H9 (cell line): ENCODE measurements at regions not wholly inside any gene's neighbourhood (a gene's known extent, or its start where the extent isn't known, plus 50 kb on each side); places are given as distances from the start of the nearest gene placed in this dataset.

Source experiments
- DNase-seq: peaks from one replicate; pipeline ENCODE4 v3.0.0-alpha.2; 2017
- H2AFZ ChIP-seq: one replicate; pipeline ENCODE4 v1.6.1; 2013; ENCODE audit warnings: mild to moderate bottlenecking, low read length, control low read depth, moderate library complexity
- H2AK5ac ChIP-seq: 2 replicates; pipeline ENCODE4 v1.6.1; 2013; ENCODE audit warnings: low read length, control low read depth, mixed read lengths; ENCODE audit not compliant: insufficient read length
- H2BK120ac ChIP-seq: one replicate; pipeline ENCODE4 v1.6.1; 2013; ENCODE audit warnings: low read depth, mild to moderate bottlenecking, low read length, control low read depth, inconsistent platforms; ENCODE audit not compliant: poor library complexity, severe bottlenecking
- H2BK12ac ChIP-seq: 2 replicates; pipeline ENCODE4 v1.6.1; 2013; ENCODE audit warnings: low read length, control low read depth, mixed read lengths, low read depth; ENCODE audit not compliant: insufficient read length
- H2BK15ac ChIP-seq: 2 replicates; pipeline ENCODE4 v1.6.1; 2013; ENCODE audit warnings: low read depth, low read length, control low read depth
- H2BK20ac ChIP-seq: one replicate; pipeline ENCODE4 v1.6.1; 2013; ENCODE audit warnings: low read depth, mild to moderate bottlenecking, low read length, control low read depth, inconsistent platforms; ENCODE audit not compliant: poor library complexity, severe bottlenecking
- H2BK5ac ChIP-seq: 2 replicates; pipeline ENCODE4 v1.6.1; 2013; ENCODE audit warnings: low read length, control low read depth, mixed read lengths; ENCODE audit not compliant: insufficient read length
- H3K14ac ChIP-seq: 2 replicates; pipeline ENCODE4 v1.6.1; 2013; ENCODE audit warnings: low read length, control low read depth; ENCODE audit not compliant: insufficient read depth
- H3K18ac ChIP-seq: 2 replicates; pipeline ENCODE4 v1.6.1; 2013; ENCODE audit warnings: low read depth, mild to moderate bottlenecking, mixed read lengths, low read length, control low read depth; ENCODE audit not compliant: insufficient read length
- H3K23ac ChIP-seq: 2 replicates; pipeline ENCODE4 v1.6.1; 2013; ENCODE audit warnings: low read length, control low read depth, mixed read lengths, low read depth; ENCODE audit not compliant: insufficient read length
- H3K23me2 ChIP-seq: 2 replicates; pipeline ENCODE4 v1.6.1; 2013; ENCODE audit warnings: low read depth, mild to moderate bottlenecking, mixed read lengths, low read length, control low read depth; ENCODE audit not compliant: insufficient read length, poor library complexity, severe bottlenecking
- H3K27ac ChIP-seq: 2 replicates; pipeline ENCODE4 v1.5.1; 2013; ENCODE audit warnings: low read length, control low read depth, mixed read lengths, low read depth; ENCODE audit not compliant: insufficient read length
- H3K27me3 ChIP-seq: 2 replicates; pipeline ENCODE4 v1.6.1; 2013; ENCODE audit warnings: low read length, control low read depth, inconsistent platforms; ENCODE audit not compliant: insufficient read depth
- H3K4ac ChIP-seq: 2 replicates; pipeline ENCODE4 v1.6.1; 2013; ENCODE audit warnings: low read depth, mild to moderate bottlenecking, control low read depth, inconsistent platforms, low read length, moderate library complexity
- H3K4me1 ChIP-seq: 2 replicates; pipeline ENCODE4 v1.6.1; 2013; ENCODE audit warnings: low read length, control low read depth, inconsistent platforms; ENCODE audit not compliant: insufficient read depth
- H3K4me2 ChIP-seq: 2 replicates; pipeline ENCODE4 v1.6.1; 2013; ENCODE audit warnings: low read length, control low read depth, mixed read lengths; ENCODE audit not compliant: insufficient read length, insufficient read depth
- H3K56ac ChIP-seq: 2 replicates; pipeline ENCODE4 v1.6.1; 2013; ENCODE audit warnings: low read depth, mild to moderate bottlenecking, mixed read lengths, low read length, control low read depth; ENCODE audit not compliant: insufficient read length
- H3K79me1 ChIP-seq: 2 replicates; pipeline ENCODE4 v1.6.1; 2013; ENCODE audit warnings: low read depth, mild to moderate bottlenecking, moderate library complexity, low read length, control low read depth, inconsistent platforms; ENCODE audit not compliant: insufficient read depth, poor library complexity, severe bottlenecking
- H3K79me2 ChIP-seq: 2 replicates; pipeline ENCODE4 v1.6.1; 2013; ENCODE audit warnings: low read length, control low read depth, inconsistent platforms; ENCODE audit not compliant: insufficient read depth
- H3K9ac ChIP-seq: 2 replicates; pipeline ENCODE4 v1.6.1; 2013; ENCODE audit warnings: low read length, control low read depth, mixed read lengths; ENCODE audit not compliant: insufficient read length; ENCODE audit errors: extremely low read depth
- H3K9me3 ChIP-seq: one replicate; pipeline ENCODE4 v1.6.1; 2013; ENCODE audit warnings: low read depth, low read length, inconsistent platforms; ENCODE audit not compliant: control insufficient read depth
- H3T11ph ChIP-seq: one replicate; pipeline ENCODE4 v1.6.1; 2013; ENCODE audit warnings: mild to moderate bottlenecking, low read length, control low read depth, inconsistent platforms
- H4K20me1 ChIP-seq: one replicate; pipeline ENCODE4 v1.6.1; 2013; ENCODE audit not compliant: control insufficient read depth, insufficient read length, insufficient read depth
- H4K5ac ChIP-seq: 2 replicates; pipeline ENCODE4 v1.6.1; 2013; ENCODE audit warnings: low read depth, mild to moderate bottlenecking, mixed read lengths, low read length, control low read depth; ENCODE audit not compliant: insufficient read length
- H4K8ac ChIP-seq: replicated peaks from 2 replicates; pipeline ENCODE4 v1.6.1; 2013; ENCODE audit warnings: low read length, control low read depth, mixed read lengths, low read depth; ENCODE audit not compliant: insufficient read length
- H4K91ac ChIP-seq: 2 replicates; pipeline ENCODE4 v1.6.1; 2013; ENCODE audit warnings: low read depth, mild to moderate bottlenecking, moderate library complexity, mixed read lengths, low read length, control low read depth; ENCODE audit not compliant: insufficient read length
- H3K27ac Mint-ChIP-seq, 3 experiments: 2 replicates in 2 of 3; 3 replicates in 1 of 3; pipeline ENCODE4 v1.8.0; 2020 to 2021; ENCODE audit warnings: mixed read lengths in 3 of 3, mild to moderate bottlenecking in 1 of 3, moderate library complexity in 1 of 3
- H3K27me3 Mint-ChIP-seq: 2 replicates; pipeline ENCODE4 v1.8.0; 2021; ENCODE audit warnings: low read depth, mild to moderate bottlenecking, moderate library complexity, mixed read lengths
- H3K36me3 Mint-ChIP-seq, 3 experiments: 2 replicates in 2 of 3; 3 replicates in 1 of 3; pipeline ENCODE4 v1.8.0; 2020 to 2021; ENCODE audit warnings: low read depth in 3 of 3, mixed read lengths in 3 of 3; ENCODE audit not compliant: insufficient read depth in 1 of 3
- H3K4me1 Mint-ChIP-seq, 2 experiments: 2 replicates each; pipeline ENCODE4 v1.8.0; 2020; ENCODE audit warnings: mixed read lengths in 2 of 2
- H3K4me3 Mint-ChIP-seq, 2 experiments: 2 replicates in 1 of 2; 3 replicates in 1 of 2; pipeline ENCODE4 v1.8.0; 2020 to 2021; ENCODE audit warnings: mild to moderate bottlenecking in 2 of 2, mixed read lengths in 2 of 2, moderate library complexity in 1 of 2
- H3K9me3 Mint-ChIP-seq, 2 experiments: 2 replicates in 1 of 2; 3 replicates in 1 of 2; pipeline ENCODE4 v1.8.0; 2020; ENCODE audit warnings: mild to moderate bottlenecking in 2 of 2, mixed read lengths in 2 of 2, moderate library complexity in 1 of 2
- WGBS: extraction: QIAGEN DNeasy Blood & Tissue Kit; methylation state at CpG from one replicate; pipeline ENCODE4 v1.1.7; 2013; ENCODE audit warnings: missing lambda C conversion rate, low lambda C conversion rate, mixed read lengths; ENCODE audit not compliant: insufficient read length; ENCODE audit errors: extremely low coverage; 5-methylcytosine and 5-hydroxymethylcytosine counted together
- TF ChIP-seq, protein P1 (sequence below): fragments of 200-600 bp; sonication (generic); conservative IDR thresholded peaks from 3 replicates; pipeline ENCODE4 v1.8.0; 2021; ENCODE audit warnings: antibody characterized with exemption, mild to moderate bottlenecking

DNA sequence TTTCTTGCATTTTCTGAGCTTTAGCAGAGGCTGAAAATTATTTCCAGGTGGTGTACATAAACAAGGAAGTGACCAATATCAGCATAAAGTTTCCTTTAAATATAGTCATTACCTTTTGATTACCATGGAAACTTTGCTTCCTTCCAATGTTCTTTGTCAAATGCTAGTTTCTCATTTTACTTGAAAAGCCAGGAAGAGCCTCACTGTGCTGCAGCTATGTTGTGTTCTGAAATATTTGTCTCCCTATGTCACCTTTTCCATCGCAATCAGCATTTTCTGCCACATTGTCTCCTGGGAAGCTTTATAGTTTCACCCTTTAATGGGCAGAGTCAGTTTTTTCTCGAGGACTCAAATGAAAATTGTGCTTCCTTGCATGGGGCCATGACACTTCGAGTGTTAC is 496.0 kb downstream of the CDH8 start:
- no peak overlapping the region for H3K4me3 Mint-ChIP-seq
- H2AFZ ChIP-seq = no peak overlapping the region
- H3K56ac ChIP-seq = no peak overlapping the region
- no peaks in the 10 kb centered on the region for H3K4me1 ChIP-seq
- no peak overlapping the region for H4K91ac ChIP-seq
- H3K9ac ChIP-seq = no peak overlapping the region
- DNase-seq = no peak
- H3K4ac ChIP-seq = no peak overlapping the region
- no peak overlapping the region for H3K23ac ChIP-seq
- H3K36me3 Mint-ChIP-seq = no peaks in the 10 kb centered on the region
- WGBS = no CpG with 5 or more reads among the region's 3 CpGs
- H3K18ac ChIP-seq = no peak overlapping the region
- no peak overlapping the region for H4K5ac ChIP-seq
- H3K27me3 Mint-ChIP-seq = no peaks in the 10 kb centered on the region
- no peaks in the 10 kb centered on the region for H3K23me2 ChIP-seq
- no peak overlapping the region for H2BK5ac ChIP-seq
- no peaks in the 10 kb centered on the region for H3K79me1 ChIP-seq
- H2BK15ac ChIP-seq = no peak overlapping the region
- H3K4me1 Mint-ChIP-seq = peaks cover 14 to 15% of the 10 kb centered on the region in 2 experiments
- H4K8ac ChIP-seq = no peak overlapping the region
- H3K79me2 ChIP-seq = no peaks in the 10 kb centered on the region
- no peak overlapping the region for H2BK12ac ChIP-seq
- TF ChIP-seq, protein P1, sequence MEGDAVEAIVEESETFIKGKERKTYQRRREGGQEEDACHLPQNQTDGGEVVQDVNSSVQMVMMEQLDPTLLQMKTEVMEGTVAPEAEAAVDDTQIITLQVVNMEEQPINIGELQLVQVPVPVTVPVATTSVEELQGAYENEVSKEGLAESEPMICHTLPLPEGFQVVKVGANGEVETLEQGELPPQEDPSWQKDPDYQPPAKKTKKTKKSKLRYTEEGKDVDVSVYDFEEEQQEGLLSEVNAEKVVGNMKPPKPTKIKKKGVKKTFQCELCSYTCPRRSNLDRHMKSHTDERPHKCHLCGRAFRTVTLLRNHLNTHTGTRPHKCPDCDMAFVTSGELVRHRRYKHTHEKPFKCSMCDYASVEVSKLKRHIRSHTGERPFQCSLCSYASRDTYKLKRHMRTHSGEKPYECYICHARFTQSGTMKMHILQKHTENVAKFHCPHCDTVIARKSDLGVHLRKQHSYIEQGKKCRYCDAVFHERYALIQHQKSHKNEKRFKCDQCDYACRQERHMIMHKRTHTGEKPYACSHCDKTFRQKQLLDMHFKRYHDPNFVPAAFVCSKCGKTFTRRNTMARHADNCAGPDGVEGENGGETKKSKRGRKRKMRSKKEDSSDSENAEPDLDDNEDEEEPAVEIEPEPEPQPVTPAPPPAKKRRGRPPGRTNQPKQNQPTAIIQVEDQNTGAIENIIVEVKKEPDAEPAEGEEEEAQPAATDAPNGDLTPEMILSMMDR = no peak
- no peak overlapping the region for H2BK20ac ChIP-seq
- H3K14ac ChIP-seq = no peak overlapping the region
- H3K9me3 Mint-ChIP-seq = no peaks in the 10 kb centered on the region; a peak in 1 of 5 replicates
- no peaks in the 10 kb centered on the region for H3K27me3 ChIP-seq
- no peak overlapping the region for H3T11ph ChIP-seq
- H2BK120ac ChIP-seq = no peak overlapping the region
- H2AK5ac ChIP-seq = no peak overlapping the region
- H4K20me1 ChIP-seq = no peaks in the 10 kb centered on the region
- no peak overlapping the region for H3K4me2 ChIP-seq
- H3K27ac ChIP-seq = no peak overlapping the region
- H3K9me3 ChIP-seq = no peaks in the 10 kb centered on the region
- H3K27ac Mint-ChIP-seq = no peak overlapping the region
